Neural cell (in vitro differentiated cells): ENCODE measurements at regions not wholly inside any gene's neighbourhood (a gene's known extent, or its start where the extent isn't known, plus 50 kb on each side); places are given as distances from the start of the nearest gene placed in this dataset.

Experiments
- H2AFZ ChIP-seq: fragments of 200-600, 300-800 bp; sonication (generic), shearing (Covaris generic); 2 replicates; pipeline ENCODE4 v1.6.0; 2014; ENCODE audit warnings: low read depth, mild to moderate bottlenecking, antibody characterized with exemption, low read length, moderate library complexity
- H3F3A ChIP-seq: fragments of 200-600 bp; shearing (Covaris generic); 2 replicates; pipeline ENCODE4 v1.6.1; 2016; ENCODE audit warnings: mild to moderate bottlenecking, moderate library complexity, mixed read lengths, antibody characterized with exemption, low read length; ENCODE audit not compliant: insufficient read depth, poor library complexity, severe bottlenecking
- H3K27ac ChIP-seq: fragments of 200-600, 300-800 bp; sonication (generic), shearing (Covaris generic); 2 replicates; pipeline ENCODE4 v1.5.1; 2014; ENCODE audit warnings: mild to moderate bottlenecking, low read length, moderate library complexity
- H3K27me3 ChIP-seq: fragments of 300-800, 200-600 bp; sonication (generic), shearing (Covaris generic); 2 replicates; pipeline ENCODE4 v1.6.0; 2014; ENCODE audit warnings: mild to moderate bottlenecking, low read depth, low read length, moderate library complexity; ENCODE audit not compliant: insufficient read depth
- H3K36me3 ChIP-seq: fragments of 300-800, 200-600 bp; sonication (generic), shearing (Covaris generic); 2 replicates; pipeline ENCODE4 v1.5.1; 2014; ENCODE audit warnings: mild to moderate bottlenecking, antibody characterized with exemption, low read length, moderate library complexity; ENCODE audit not compliant: insufficient read depth
- H3K4me2 ChIP-seq: fragments of 300-800, 200-600 bp; sonication (generic), shearing (Covaris generic); 2 replicates; pipeline ENCODE4 v1.6.0; 2014; ENCODE audit warnings: mild to moderate bottlenecking, low read length
- H3K4me3 ChIP-seq: fragments of 300-800, 200-600 bp; sonication (generic), shearing (Covaris generic); 2 replicates; pipeline ENCODE4 v1.5.1; 2014; ENCODE audit warnings: mild to moderate bottlenecking, low read length, moderate library complexity
- H3K79me2 ChIP-seq: fragments of 200-600 bp; shearing (Covaris generic); replicated peaks from 2 replicates; pipeline ENCODE4 v1.6.0; 2014; ENCODE audit warnings: mild to moderate bottlenecking, low read length, moderate library complexity; ENCODE audit not compliant: insufficient read depth
- H3K9ac ChIP-seq: fragments of 300-800, 200-600 bp; sonication (generic), shearing (Covaris generic); 2 replicates; pipeline ENCODE4 v1.6.1; 2016; ENCODE audit warnings: mild to moderate bottlenecking, low read length, mixed read lengths
- H3K9me2 ChIP-seq: fragments of 200-600 bp; shearing (Covaris generic); 2 replicates; pipeline ENCODE4 v1.6.1; 2016; ENCODE audit warnings: mild to moderate bottlenecking, low read length, mixed read lengths; ENCODE audit not compliant: insufficient read depth
- H3K9me3 ChIP-seq: fragments of 200-600, 300-800 bp; sonication (generic), shearing (Covaris generic); 2 replicates; pipeline ENCODE4 v1.6.1; 2016; ENCODE audit warnings: mild to moderate bottlenecking, mixed run types, low read length, moderate library complexity, mixed read lengths
- H4K20me1 ChIP-seq: fragments of 200-600 bp; shearing (Covaris generic); 2 replicates; pipeline ENCODE4 v1.6.1; 2016; ENCODE audit warnings: mild to moderate bottlenecking, mixed run types; ENCODE audit not compliant: insufficient read depth
- EP300 ChIP-seq: fragments of 450-650 bp; conservative IDR thresholded peaks from 2 replicates; pipeline ENCODE4 v1.6.1; 2014; ENCODE audit warnings: antibody characterized with exemption, mild to moderate bottlenecking, moderate library complexity; ENCODE audit not compliant: poor library complexity, severe bottlenecking
- EZH2 ChIP-seq: fragments of 200-600, 300-800 bp; shearing (Covaris generic), sonication (generic); IDR thresholded peaks from 2 replicates; pipeline ENCODE4 v1.6.1; 2014; ENCODE audit warnings: antibody characterized with exemption, low read length, borderline replicate concordance, mild to moderate bottlenecking; ENCODE audit not compliant: insufficient read depth, poor library complexity, severe bottlenecking
- MXI1 ChIP-seq: fragments of 450-650 bp; conservative IDR thresholded peaks from 2 replicates; pipeline ENCODE4 v1.6.1; 2014; ENCODE audit warnings: antibody characterized with exemption, mild to moderate bottlenecking; ENCODE audit not compliant: poor library complexity, severe bottlenecking
- POLR2AphosphoS5 ChIP-seq: IDR thresholded peaks from 2 replicates; pipeline ENCODE4 v1.6.1; 2012
- RAD21 ChIP-seq: fragments of 450-650 bp; conservative IDR thresholded peaks from 2 replicates; pipeline ENCODE4 v1.6.1; 2014; ENCODE audit warnings: antibody characterized with exemption, mild to moderate bottlenecking, moderate library complexity
- SMC3 ChIP-seq: fragments of 450-650 bp; conservative IDR thresholded peaks from 2 replicates; pipeline ENCODE4 v1.6.1; 2014; ENCODE audit warnings: antibody characterized with exemption, mild to moderate bottlenecking, moderate library complexity; ENCODE audit not compliant: poor library complexity
- TAF1 ChIP-seq: IDR thresholded peaks from 2 replicates; pipeline ENCODE4 v1.6.1; 2012; ENCODE audit warnings: low read depth
- TF ChIP-seq, protein P1 (sequence below): IDR thresholded peaks from 2 replicates; pipeline ENCODE4 v1.6.1; 2012; ENCODE audit warnings: borderline replicate concordance
- TF ChIP-seq, protein P2 (sequence below): fragments of 450-650 bp; IDR thresholded peaks from 2 replicates; pipeline ENCODE4 v1.5.1; 2014; ENCODE audit warnings: antibody characterized with exemption, mild to moderate bottlenecking, moderate library complexity; ENCODE audit not compliant: poor library complexity, severe bottlenecking

- Histone ChIP-seq H3K9ac (no peak overlapping the region), H3K79me2 (no peaks in the 10 kb centered on the region), H3K36me3 (no peaks in the 10 kb centered on the region), H3F3A (no peaks in the 10 kb centered on the region), H3K9me3 (no peaks in the 10 kb centered on the region), H3K9me2 (no peaks in the 10 kb centered on the region), H3K27me3 (no peaks in the 10 kb centered on the region), H2AFZ (no peak overlapping the region), H4K20me1 (no peaks in the 10 kb centered on the region), H3K27ac (no peak overlapping the region), H3K4me3 (no peak overlapping the region), H3K4me2 (no peak overlapping the region)
- no peak for TF ChIP-seq TAF1
- no peak for TF ChIP-seq EZH2
- no peak for TF ChIP-seq EP300
- no peak for TF ChIP-seq RAD21
- TF ChIP-seq, protein P1, sequence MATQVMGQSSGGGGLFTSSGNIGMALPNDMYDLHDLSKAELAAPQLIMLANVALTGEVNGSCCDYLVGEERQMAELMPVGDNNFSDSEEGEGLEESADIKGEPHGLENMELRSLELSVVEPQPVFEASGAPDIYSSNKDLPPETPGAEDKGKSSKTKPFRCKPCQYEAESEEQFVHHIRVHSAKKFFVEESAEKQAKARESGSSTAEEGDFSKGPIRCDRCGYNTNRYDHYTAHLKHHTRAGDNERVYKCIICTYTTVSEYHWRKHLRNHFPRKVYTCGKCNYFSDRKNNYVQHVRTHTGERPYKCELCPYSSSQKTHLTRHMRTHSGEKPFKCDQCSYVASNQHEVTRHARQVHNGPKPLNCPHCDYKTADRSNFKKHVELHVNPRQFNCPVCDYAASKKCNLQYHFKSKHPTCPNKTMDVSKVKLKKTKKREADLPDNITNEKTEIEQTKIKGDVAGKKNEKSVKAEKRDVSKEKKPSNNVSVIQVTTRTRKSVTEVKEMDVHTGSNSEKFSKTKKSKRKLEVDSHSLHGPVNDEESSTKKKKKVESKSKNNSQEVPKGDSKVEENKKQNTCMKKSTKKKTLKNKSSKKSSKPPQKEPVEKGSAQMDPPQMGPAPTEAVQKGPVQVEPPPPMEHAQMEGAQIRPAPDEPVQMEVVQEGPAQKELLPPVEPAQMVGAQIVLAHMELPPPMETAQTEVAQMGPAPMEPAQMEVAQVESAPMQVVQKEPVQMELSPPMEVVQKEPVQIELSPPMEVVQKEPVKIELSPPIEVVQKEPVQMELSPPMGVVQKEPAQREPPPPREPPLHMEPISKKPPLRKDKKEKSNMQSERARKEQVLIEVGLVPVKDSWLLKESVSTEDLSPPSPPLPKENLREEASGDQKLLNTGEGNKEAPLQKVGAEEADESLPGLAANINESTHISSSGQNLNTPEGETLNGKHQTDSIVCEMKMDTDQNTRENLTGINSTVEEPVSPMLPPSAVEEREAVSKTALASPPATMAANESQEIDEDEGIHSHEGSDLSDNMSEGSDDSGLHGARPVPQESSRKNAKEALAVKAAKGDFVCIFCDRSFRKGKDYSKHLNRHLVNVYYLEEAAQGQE = no peak
- no peak for TF ChIP-seq POLR2AphosphoS5
- TF ChIP-seq MXI1 = no peak
- TF ChIP-seq, protein P2, sequence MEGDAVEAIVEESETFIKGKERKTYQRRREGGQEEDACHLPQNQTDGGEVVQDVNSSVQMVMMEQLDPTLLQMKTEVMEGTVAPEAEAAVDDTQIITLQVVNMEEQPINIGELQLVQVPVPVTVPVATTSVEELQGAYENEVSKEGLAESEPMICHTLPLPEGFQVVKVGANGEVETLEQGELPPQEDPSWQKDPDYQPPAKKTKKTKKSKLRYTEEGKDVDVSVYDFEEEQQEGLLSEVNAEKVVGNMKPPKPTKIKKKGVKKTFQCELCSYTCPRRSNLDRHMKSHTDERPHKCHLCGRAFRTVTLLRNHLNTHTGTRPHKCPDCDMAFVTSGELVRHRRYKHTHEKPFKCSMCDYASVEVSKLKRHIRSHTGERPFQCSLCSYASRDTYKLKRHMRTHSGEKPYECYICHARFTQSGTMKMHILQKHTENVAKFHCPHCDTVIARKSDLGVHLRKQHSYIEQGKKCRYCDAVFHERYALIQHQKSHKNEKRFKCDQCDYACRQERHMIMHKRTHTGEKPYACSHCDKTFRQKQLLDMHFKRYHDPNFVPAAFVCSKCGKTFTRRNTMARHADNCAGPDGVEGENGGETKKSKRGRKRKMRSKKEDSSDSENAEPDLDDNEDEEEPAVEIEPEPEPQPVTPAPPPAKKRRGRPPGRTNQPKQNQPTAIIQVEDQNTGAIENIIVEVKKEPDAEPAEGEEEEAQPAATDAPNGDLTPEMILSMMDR = no peak
- TF ChIP-seq SMC3 = no peak
These were observed 179.8 kb upstream of the KCNK2 start for GRCh38 chr1:214902636-214903320.

GRCh38 chr1:214912127-214912526, 170.4 kb upstream of the KCNK2 start:
- no peaks in the 10 kb centered on the region for H3K36me3 ChIP-seq
- no peaks in the 10 kb centered on the region for H3K27me3 ChIP-seq
- H3K9me3 ChIP-seq = no peaks in the 10 kb centered on the region
- H3K9me2 ChIP-seq = no peaks in the 10 kb centered on the region
- H3K27ac ChIP-seq = no peak overlapping the region
- H3K9ac ChIP-seq = no peak overlapping the region
- H2AFZ ChIP-seq = no peak overlapping the region
- H3K4me3 ChIP-seq = no peak overlapping the region
- no peaks in the 10 kb centered on the region for H4K20me1 ChIP-seq
- H3F3A ChIP-seq = no peaks in the 10 kb centered on the region
- no peaks in the 10 kb centered on the region for H3K79me2 ChIP-seq
- TF ChIP-seq, protein P1 = no peak
- TF ChIP-seq SMC3 (no peak), EZH2 (no peak), TAF1 (no peak), POLR2AphosphoS5 (no peak), EP300 (no peak), MXI1 (no peak), RAD21 (no peak)
- TF ChIP-seq, protein P2 = no peak
- no peak overlapping the region for H3K4me2 ChIP-seq
